ENCODE measurements at regions not wholly inside any gene's neighbourhood (a gene's known extent, or its start where the extent isn't known, plus 50 kb on each side); places are given as distances from the start of the nearest gene placed in this dataset.
"Not testable (repeated sequence)": the region's sequence is repeated elsewhere in the genome, so short reads cannot be mapped to it uniquely, and the experiment has no call there.

DNA sequence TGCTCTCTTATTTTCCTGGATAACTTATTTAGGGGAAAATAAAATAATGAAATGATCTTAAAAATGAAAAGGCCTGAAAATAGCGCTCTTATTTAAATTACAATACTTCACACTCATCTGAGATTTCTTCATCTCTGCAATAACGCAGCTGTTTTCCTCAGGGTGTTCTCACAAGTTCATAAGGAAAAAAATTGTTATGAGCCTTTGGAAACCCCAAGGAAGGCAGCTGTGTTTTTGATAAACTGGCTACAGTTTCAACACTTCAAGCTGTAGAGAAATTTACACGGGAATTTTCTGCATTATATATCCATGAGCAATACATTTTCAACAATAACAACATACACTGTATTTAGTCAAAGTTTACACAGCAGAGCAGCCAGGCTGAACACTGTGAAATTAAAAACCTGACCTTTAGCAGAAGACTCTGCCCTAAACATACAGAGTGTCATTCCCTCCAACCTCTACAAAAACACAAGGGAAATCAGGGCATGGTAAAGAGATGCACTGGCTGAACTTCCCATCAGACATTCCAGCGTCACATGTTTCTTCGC lies 959.6 kb downstream of the SLC4A3 start:
- DNase-seq: no peak

DNA sequence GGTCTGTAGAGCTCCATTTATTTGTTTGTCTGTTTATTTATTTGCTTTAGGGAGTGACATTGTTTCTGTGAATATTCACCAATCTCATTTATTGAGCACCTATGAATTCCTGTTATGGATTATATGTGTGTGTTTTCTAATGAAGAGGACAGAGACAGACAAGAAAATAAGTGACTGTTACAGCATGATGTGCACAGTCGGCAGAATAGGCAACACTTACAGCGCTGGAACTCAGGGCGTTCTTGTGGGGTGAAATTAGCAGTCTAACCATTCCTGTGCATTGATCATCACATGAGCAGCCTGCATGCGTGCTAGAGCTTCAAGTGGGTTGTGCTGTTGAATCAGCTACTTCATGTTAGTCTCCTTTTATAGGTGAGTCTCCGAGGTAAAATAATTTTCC lies 960.7 kb downstream of the SLC4A3 start:
- DNase-seq: no peak

GRCh38 chr2:220590476-220590875 lies 963.0 kb downstream of the SLC4A3 start:
- no peak for DNase-seq

DNA sequence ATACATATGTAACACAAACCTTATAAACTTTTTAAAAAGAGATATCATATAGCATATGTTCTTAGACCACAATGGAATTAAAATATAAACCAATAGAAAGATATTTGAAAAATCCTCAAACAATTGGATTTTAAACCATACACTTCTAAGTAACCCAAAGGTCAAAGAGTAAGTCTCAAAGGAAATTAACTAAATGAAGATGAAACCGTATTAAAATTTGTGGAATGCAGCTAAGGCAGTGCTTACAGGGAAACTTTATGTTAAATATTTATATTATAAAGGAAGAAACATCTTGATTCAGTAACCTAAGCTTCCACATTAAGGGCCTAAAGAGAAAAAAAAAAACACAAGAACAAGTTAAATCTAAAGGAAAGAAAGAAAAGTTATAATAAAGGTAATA lies 966.1 kb downstream of the SLC4A3 start:
- no peak for DNase-seq

DNA sequence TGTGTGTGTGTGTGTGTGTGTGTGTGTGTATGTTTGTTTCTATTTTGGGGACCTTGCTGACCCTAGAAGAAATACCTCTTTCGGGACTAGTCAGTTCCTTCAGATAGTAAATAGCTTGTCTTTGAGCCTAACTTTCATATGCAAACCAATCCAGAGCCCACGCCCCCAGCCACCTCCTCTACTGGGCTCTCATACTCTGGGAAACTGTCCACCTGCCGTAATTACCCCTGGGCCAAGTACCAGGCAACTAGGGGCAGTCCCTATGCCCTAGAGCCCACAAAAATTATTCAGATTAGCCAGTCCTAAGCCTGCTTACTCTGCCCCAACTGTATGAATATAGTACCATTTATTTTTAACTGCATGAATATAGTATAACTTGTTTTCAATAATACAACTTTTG lies 970.4 kb downstream of the EPHA4 start:
- no peak for DNase-seq

- DNase-seq: not testable (repeated sequence)
These were observed 959.1 kb downstream of the EPHA4 start for GRCh38 chr2:220613004-220613403.

GRCh38 chr2:220614064-220614463 lies 958.0 kb downstream of the EPHA4 start:
- DNase-seq: no peak

GRCh38 chr2:220619525-220620220 lies 952.4 kb downstream of the EPHA4 start:
- no peak for DNase-seq

DNA sequence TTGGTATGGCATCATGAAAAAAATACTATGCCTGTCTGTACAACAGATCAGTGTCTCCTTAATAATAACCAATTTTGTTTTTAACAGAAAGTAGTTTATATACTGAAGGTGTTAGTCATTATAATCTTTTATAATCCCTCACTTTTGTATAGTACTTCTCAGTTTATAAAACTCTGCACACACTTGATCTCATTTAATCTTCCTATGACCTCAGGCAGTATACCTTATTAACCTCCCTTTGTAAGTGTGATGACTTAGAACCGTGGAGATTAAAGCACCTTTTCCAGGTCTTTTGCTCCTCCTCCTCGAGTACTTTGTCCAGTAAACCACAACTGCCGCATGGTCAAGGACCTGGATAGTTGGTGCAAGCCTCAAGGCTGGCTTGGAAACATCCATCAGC lies 945.5 kb downstream of the EPHA4 start:
- DNase-seq: no peak

DNA sequence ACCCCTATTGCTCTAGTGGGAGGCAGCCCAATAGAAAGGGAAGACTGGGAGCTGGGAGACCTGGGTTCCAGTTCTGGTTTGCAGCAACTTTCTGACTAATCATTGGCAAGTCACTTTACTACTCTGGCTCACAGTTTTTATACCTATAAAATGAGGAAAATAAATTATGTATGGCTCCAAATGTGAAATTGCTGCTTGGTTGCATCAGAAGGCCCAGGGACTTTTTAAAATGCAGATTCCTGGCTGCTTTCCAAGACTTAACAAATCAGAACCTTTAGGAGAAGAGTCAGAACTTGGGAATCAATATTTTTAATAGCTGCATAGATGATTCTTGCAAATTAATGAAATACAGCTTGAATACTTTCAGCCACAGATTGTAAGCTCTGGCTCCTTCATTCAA lies 943.9 kb downstream of the EPHA4 start:
- no peak for DNase-seq

DNA sequence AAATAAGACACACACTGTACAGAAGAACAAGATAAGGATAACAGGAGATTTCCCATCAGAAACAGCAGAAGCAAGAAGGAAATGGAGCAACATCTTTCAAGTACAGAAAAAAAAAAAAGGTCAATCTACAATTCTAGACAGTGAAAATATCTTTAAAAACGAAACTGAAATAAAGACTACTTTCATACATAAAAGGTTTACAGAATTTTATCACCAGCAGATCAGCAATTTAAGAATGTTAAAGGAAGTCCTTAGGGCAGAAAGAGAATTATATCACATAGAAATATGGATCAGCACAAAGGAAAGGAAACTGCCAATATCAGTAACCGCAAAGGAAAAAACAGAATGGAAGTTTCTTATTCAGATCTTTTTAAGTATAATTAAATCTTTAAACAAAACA lies 931.0 kb downstream of the EPHA4 start:
- no peak for DNase-seq

GRCh38 chr2:220646424-220646823 lies 925.7 kb downstream of the EPHA4 start:
- no peak for DNase-seq

GRCh38 chr2:220648628-220649027 lies 923.5 kb downstream of the EPHA4 start:
- DNase-seq: no peak

DNA sequence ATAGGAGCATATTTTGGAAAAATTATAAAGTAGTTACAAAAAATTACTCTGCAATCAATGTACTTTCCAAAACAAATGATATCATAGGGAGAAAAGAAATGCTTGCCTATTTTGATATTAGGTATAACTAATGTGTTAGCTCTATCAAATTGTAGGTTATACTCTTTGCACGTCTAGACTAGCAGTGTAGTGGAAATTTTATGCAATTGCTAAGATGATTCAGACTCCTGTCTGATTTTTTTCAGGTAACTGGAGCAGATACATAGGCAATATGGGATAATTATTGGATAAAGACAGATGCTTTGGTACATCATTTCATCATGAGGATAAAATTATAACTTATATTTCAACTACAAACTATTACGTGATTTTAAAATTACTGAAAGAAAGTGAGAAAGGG lies 918.3 kb downstream of the EPHA4 start:
- DNase-seq: no peak

DNA sequence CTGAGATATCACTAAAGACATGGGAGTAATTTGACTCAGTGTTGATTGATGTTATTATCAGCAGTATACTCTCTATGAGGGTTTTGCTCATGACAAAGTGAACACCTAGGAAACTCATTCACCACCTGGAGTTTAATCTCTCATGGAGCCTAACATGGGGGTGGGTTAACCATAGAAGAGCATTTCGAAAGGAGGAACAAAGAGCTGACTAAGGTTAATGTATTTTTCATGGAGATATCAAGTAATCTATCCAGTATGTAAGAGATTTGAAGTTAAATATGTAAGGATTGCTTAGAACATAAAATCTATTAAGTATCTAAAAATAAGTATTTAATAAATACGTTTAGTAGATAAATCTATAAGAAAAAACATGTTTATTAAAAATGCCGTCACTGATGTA lies 917.8 kb downstream of the EPHA4 start:
- no peak for DNase-seq

DNA sequence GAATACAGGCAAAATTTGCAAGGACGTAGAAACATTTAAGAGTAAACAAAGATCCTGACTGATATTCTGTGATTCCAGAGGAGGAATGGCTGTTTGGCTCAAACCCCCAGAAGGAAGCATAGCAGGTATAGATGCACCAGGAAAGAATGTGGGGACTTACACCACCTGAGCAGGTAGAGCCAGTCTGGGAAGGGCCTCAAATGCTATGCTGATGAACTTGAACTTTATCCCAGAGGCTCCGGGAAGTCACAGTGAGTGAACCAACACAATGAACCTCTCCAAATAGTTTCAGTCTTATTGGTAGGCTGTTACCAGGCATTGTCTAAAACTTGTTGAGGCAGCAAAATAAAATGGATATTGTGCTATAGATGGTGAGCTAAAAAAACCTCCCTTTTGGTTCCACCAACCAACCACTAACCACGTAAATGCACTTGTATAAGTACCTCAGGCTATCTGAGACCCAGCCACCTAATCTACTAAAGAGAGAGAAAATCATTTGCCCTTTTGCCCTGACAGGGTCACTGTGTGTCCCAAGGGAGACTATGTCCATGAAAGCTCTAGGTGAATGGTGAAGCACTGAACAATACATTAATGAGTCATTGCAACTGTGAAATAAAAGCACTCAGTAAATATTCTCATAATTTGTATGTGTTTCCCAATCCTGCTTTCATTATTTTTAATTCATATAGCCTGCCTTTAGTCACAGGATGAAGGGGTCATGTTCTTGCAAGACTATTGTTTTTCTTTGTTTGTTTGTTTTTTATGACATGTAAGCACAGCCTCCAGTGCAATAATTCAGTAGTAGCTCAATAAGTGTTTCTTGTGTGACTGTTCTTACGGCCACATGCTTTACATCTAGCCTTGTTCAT lies 911.6 kb downstream of the EPHA4 start:
- DNase-seq: no peak

DNA sequence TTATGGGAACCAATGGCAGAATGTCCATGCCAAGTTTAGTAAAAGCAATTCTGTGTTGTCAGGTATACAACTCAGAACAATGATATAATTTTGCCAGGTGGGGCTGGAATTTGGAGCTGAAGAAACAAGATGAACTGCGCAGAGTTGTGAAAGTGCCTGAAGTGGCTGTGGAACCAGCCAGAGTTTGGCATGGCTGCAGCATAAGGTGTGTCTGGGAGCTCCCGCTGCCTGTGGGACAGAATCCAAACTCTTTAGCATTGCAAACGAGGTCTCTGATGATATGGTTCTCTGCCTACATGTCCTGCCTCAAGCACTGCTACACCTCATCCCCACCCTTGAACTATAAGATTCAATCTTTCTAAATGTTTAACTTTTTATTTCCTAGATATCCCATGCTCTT lies 909.7 kb downstream of the EPHA4 start:
- no peak for DNase-seq

GRCh38 chr2:220663065-220663464 lies 909.0 kb downstream of the EPHA4 start:
- no peak for DNase-seq

DNA sequence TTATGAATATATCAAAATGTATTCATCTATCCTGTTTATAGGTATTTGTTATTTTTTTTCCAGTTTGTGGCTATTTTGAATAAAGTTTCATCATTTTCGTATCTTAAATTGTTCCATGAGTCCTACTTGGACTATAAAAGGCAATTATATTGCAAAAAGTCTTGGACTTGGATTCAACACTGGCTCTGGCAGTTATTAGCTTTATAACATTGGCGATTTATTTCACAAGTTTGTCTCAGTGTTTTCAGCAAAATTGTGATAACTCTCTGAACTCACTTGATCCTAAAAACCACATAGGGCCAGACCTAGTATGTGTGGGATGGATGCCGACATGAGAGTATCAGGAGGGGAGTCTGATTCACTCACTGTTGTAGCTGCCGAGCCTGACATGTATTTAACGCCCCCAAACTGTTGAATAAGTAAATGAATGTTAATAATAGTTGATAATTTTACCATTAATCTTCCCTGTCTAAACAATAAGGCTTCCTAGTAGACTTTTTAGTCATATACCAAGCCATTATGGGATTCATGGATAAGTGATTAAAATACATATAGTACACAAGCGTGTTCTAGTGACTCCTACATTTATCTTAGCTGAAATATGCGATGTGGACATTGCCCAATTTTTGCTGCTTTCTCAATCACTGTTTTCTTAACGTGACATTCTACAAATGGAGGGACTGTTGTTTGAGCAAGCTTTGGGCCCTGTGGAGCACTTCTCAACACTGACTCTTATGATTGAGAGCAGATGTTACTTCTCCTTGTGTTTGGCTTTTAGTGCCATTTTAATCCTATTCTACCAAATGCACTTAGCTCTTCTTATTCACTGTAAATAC lies 907.6 kb downstream of the EPHA4 start:
- no peak for DNase-seq

DNA sequence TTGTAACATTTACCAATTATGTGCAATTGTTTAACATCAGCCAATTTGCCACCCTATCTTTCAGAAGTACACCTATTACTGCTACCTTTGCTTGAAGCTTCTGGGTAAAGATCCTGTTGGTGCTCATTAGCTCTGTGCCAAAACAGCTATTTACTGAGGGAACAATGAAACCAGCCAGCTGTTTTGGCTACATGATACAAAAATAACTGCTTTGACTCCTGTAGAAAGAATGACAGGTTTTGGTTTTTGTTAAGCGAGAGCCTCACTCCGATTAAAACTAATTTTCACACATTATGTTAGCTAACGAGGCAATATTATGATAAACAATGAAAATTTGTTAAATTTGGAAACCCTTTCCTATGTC lies 907.0 kb downstream of the EPHA4 start:
- no peak for DNase-seq

DNA sequence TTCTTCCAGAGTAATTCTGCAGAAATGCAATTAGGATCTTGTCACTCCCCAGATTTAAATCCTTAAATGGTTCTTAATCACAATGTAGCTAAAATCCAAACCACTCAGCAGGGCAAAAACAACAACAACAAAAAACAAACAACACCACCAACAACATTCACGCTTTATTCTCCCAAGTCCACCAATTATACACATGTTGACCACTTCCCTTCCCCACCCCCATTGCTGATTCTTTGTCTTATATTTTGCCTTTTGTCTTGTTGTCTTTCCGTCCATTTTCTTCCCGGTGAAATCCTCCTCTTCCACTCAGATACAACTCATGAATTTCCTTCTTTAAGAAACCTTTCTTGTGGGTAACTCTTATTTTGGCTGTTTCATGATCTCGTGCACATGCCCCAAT lies 902.8 kb downstream of the EPHA4 start:
- DNase-seq: no peak

DNA sequence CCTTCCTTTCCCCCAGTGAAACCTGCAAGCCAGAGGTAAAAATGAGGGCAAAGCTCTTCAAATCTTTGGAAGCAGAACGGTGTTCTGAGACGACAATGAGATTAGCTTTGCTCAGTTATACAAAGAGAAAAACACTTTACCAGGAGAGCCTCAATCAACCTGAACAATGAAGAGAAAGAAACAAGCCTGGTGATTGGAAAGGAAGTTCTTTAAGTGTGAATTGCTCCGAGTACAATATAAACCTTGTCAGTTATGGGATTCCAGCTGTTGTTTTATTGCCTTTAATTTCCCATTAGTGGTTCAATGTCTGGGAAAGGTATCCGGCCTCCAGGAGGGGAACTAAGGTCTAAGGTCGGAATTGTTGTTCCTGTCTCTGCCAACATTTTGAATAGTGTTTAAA lies 901.6 kb downstream of the EPHA4 start:
- DNase-seq: no peak

DNA sequence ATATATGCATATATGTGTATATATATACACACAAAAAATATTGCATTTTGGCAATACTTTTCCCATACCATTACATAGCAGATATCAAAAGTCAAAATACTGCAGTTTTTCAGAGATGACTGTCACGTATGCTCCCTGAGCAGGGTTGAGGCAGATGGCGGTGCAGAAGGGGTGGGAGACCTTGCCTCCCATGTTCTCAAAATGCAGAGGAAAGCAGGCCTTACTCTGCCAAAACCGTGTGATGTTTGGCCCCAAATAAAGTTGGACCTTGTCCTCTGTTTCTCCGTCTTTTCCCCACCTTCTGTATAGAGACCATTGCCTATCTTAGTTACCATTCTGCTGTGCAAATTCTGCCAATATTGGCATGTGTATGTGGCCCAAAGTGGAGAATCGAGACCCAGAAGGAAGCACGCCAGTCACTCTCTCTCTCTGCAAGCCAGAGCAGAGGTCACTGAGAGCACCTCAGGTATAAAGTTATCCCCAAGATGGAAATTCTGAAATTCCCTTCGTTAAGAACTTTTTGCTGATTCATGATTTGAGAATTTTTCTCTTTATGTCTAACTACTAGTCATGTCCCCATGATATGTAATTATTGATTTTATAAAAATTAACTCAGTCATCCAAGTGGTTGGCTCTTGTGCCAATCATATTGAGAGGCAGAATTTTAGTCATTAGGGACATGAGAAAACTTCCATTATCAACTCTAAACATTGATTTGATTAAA lies 898.8 kb downstream of the EPHA4 start:
- no peak for DNase-seq
